ENCODE measurements at regions not wholly inside any gene's neighbourhood (a gene's known extent, or its start where the extent isn't known, plus 50 kb on each side); places are given as distances from the start of the nearest gene placed in this dataset.

DNA sequence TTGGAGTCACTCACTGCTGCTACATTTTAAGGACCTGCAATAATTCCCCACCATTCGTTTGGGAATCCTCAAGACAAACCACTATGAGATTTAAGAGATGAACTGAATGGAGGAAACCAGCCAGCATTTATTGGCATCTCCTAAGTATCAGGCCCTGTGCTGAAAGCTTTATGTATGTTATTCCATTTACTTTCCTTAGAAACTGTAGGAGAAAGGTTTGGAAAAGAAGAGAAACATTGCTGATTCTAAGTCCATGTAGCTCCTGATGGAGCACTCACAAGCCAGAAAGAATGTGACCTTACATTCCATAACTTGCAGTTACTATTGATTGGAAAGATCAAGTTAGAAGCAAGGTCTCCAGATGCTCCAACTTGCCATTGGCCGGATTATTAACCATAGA is 267.4 kb downstream of the GAS1 start:
- Histone ChIP-seq H3K79me2 (ENCODE audit: control insufficient read depth, insufficient read depth, low read length) (no peaks in the 10 kb centered on the region), H3K4me3 (replicated peaks in 1 of 4; ENCODE audit: control extremely low read depth in 1 of 4, insufficient read depth in 1 of 4, low read depth in 3 of 4, low read length in 4 of 4) (no peak overlapping the region), H3K27ac (ENCODE audit: insufficient read depth, low read length) (no peak overlapping the region), H4K20me1 (ENCODE audit: control insufficient read depth, extremely low read depth, insufficient read depth, low read length) (no peaks in the 10 kb centered on the region), H3K4me2 (ENCODE audit: extremely low read depth, insufficient read depth, low read length) (no peak overlapping the region), H3K36me3 (ENCODE audit: control insufficient read depth, insufficient read depth, low read length) (no peaks in the 10 kb centered on the region), H3K9ac (ENCODE audit: insufficient read depth, low read length) (no peak overlapping the region), H3K27me3 (ENCODE audit: control insufficient read depth, insufficient read depth, low read length) (no peaks in the 10 kb centered on the region), H3K9me3 (ENCODE audit: control insufficient read depth, insufficient read depth, low read depth, low read length) (no peaks in the 10 kb centered on the region), H2AFZ (ENCODE audit: low read length) (no peak overlapping the region), H3K4me1 (ENCODE audit: control insufficient read depth, extremely low read depth, insufficient read depth, low read length) (no peaks in the 10 kb centered on the region)
- TF ChIP-seq EZH2 (IDR thresholded peaks at IDR 0.05; ENCODE audit: low read length, missing control alignments): no peak
- TF ChIP-seq, protein P1, sequence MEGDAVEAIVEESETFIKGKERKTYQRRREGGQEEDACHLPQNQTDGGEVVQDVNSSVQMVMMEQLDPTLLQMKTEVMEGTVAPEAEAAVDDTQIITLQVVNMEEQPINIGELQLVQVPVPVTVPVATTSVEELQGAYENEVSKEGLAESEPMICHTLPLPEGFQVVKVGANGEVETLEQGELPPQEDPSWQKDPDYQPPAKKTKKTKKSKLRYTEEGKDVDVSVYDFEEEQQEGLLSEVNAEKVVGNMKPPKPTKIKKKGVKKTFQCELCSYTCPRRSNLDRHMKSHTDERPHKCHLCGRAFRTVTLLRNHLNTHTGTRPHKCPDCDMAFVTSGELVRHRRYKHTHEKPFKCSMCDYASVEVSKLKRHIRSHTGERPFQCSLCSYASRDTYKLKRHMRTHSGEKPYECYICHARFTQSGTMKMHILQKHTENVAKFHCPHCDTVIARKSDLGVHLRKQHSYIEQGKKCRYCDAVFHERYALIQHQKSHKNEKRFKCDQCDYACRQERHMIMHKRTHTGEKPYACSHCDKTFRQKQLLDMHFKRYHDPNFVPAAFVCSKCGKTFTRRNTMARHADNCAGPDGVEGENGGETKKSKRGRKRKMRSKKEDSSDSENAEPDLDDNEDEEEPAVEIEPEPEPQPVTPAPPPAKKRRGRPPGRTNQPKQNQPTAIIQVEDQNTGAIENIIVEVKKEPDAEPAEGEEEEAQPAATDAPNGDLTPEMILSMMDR (conservative IDR thresholded peaks at IDR 0.05 in 1 of 2, IDR thresholded peaks at IDR 0.05 in 1 of 2; ENCODE audit: low read depth in 1 of 2, low read length in 2 of 2): no peak
- peak in 1 of 2 donors; percentile 23 for DNase-seq (ENCODE audit: low read depth in 2 of 2)

DNA sequence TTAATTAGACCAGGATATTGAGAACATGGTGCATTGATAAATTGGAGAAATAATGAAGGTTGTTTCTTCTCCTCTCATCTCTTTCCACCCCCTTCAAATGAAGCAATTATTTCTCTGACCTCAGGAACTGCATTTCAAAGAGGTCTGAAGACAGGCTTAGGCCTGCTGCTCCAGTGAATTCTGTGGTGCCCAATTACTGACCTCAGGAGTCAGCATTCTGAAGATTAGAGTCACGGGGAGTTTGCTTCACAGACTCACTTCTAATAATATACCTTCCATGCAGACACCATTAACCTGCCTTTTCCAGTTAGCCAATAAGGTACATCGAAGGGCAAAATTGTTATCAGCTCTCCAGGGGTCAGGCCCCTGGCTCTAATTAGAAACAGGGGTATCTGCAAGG is 270.9 kb downstream of the GAS1 start:
- Histone ChIP-seq H2AFZ (ENCODE audit: low read length) (no peak overlapping the region), H3K9me3 (ENCODE audit: control insufficient read depth, insufficient read depth, low read depth, low read length) (no peaks in the 10 kb centered on the region), H3K4me3 (replicated peaks in 1 of 4; ENCODE audit: control extremely low read depth in 1 of 4, insufficient read depth in 1 of 4, low read depth in 3 of 4, low read length in 4 of 4) (no peak overlapping the region), H3K36me3 (ENCODE audit: control insufficient read depth, insufficient read depth, low read length) (no peaks in the 10 kb centered on the region), H3K4me2 (ENCODE audit: extremely low read depth, insufficient read depth, low read length) (no peak overlapping the region), H3K27me3 (ENCODE audit: control insufficient read depth, insufficient read depth, low read length) (no peaks in the 10 kb centered on the region), H4K20me1 (ENCODE audit: control insufficient read depth, extremely low read depth, insufficient read depth, low read length) (no peaks in the 10 kb centered on the region), H3K9ac (ENCODE audit: insufficient read depth, low read length) (no peak overlapping the region), H3K79me2 (ENCODE audit: control insufficient read depth, insufficient read depth, low read length) (no peaks in the 10 kb centered on the region), H3K4me1 (ENCODE audit: control insufficient read depth, extremely low read depth, insufficient read depth, low read length) (no peaks in the 10 kb centered on the region), H3K27ac (ENCODE audit: insufficient read depth, low read length) (no peak overlapping the region)
- no peak for TF ChIP-seq EZH2 (IDR thresholded peaks at IDR 0.05; ENCODE audit: low read length, missing control alignments)
- TF ChIP-seq, protein P1 (conservative IDR thresholded peaks at IDR 0.05 in 1 of 2, IDR thresholded peaks at IDR 0.05 in 1 of 2; ENCODE audit: low read depth in 1 of 2, low read length in 2 of 2): no peak
- DNase-seq (ENCODE audit: low read depth in 2 of 2): no peak

DNA sequence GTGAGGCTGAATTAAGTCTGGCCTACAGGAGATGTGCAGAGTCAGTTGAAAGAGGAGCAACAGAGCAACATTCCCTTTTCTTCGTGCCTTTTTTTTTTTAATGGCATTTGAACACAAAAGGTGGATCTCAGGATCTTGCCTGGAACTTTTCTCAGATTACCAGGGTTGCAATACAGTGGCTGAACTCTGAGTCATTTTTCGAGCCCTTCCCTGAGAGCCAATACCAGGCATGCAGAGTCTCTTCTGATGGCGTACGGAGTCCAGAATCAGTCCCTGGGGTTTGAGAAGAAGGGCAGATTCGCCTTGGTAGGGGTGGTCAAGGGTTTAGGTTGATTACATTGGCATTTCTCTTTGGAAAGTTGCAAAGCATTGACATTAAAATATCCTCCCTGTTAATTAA is 271.5 kb downstream of the GAS1 start:
- H3K4me3 ChIP-seq (replicated peaks in 1 of 4; ENCODE audit: control extremely low read depth in 1 of 4, insufficient read depth in 1 of 4, low read depth in 3 of 4, low read length in 4 of 4): no peak overlapping the region
- H2AFZ ChIP-seq (ENCODE audit: low read length): no peak overlapping the region
- no peaks in the 10 kb centered on the region for H3K36me3 ChIP-seq (ENCODE audit: control insufficient read depth, insufficient read depth, low read length)
- no peak overlapping the region for H3K27ac ChIP-seq (ENCODE audit: insufficient read depth, low read length)
- H3K79me2 ChIP-seq (ENCODE audit: control insufficient read depth, insufficient read depth, low read length): no peaks in the 10 kb centered on the region
- no peak for DNase-seq (ENCODE audit: low read depth in 2 of 2)
- TF ChIP-seq, protein P1 (conservative IDR thresholded peaks at IDR 0.05 in 1 of 2, IDR thresholded peaks at IDR 0.05 in 1 of 2; ENCODE audit: low read depth in 1 of 2, low read length in 2 of 2): no peak
- TF ChIP-seq EZH2 (IDR thresholded peaks at IDR 0.05; ENCODE audit: low read length, missing control alignments): no peak
- H4K20me1 ChIP-seq (ENCODE audit: control insufficient read depth, extremely low read depth, insufficient read depth, low read length): no peaks in the 10 kb centered on the region
- H3K9ac ChIP-seq (ENCODE audit: insufficient read depth, low read length): no peak overlapping the region
- H3K4me1 ChIP-seq (ENCODE audit: control insufficient read depth, extremely low read depth, insufficient read depth, low read length): no peaks in the 10 kb centered on the region
- no peaks in the 10 kb centered on the region for H3K27me3 ChIP-seq (ENCODE audit: control insufficient read depth, insufficient read depth, low read length)
- H3K4me2 ChIP-seq (ENCODE audit: extremely low read depth, insufficient read depth, low read length): no peak overlapping the region
- no peaks in the 10 kb centered on the region for H3K9me3 ChIP-seq (ENCODE audit: control insufficient read depth, insufficient read depth, low read depth, low read length)

Measured in fibroblast of lung (primary cell).